ENCODE measurements at regions not wholly inside any gene's neighbourhood (a gene's known extent, or its start where the extent isn't known, plus 50 kb on each side); places are given as distances from the start of the nearest gene placed in this dataset.

DNA sequence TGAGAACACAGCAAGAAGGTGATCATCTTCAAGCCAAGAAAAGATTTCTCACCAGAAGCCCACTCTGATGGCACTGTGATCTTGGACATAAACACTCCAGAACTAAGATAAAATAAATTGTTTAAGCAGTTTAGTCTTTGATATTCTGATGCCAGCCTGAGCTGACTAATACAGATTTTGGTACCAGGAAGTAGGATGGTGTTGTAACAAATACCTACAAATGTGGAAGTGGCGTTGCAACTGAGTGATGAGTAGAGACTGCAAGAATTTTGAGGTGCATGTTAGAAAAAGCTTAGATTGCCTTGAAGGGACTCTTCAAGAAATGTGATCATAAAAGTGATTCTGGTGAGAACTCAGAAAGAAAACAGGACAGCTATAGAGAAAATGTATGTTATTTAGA is 592.4 kb upstream of the DAB2 start:
- no peak for DNase-seq
- Mint-ChIP-seq H3K36me3 (no peaks in the 10 kb centered on the region), H3K4me3 (no peak overlapping the region), H3K9me3 (no peaks in the 10 kb centered on the region), H3K4me1 (no peaks in the 10 kb centered on the region), H3K27ac (no peak overlapping the region), H3K27me3 (peaks cover 18% of the 10 kb centered on the region)

DNA sequence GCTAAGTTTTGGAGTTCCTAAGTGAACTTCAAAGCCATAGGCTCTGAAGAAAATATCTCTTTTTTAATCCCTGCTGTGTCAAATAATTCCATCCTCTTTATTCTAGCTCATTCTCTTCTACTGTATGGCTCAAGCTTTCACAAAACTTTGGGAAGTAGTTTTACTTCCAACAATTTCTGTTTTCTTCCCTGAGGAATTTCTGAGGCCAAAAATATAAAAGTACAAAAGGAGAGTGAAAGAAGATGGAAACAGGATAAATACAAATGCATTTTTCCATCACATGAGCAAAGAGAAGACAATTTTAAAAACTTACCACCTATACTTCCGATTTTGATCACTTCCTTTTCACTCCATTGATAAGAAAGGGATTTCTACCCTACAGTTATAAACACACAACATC is 585.7 kb upstream of the DAB2 start:
- Mint-ChIP-seq H3K4me3 (no peak overlapping the region), H3K27me3 (peaks cover 30% of the 10 kb centered on the region), H3K9me3 (peaks cover 10% of the 10 kb centered on the region), H3K4me1 (no peaks in the 10 kb centered on the region), H3K36me3 (no peaks in the 10 kb centered on the region), H3K27ac (no peak overlapping the region)
- DNase-seq, result no peak

DNA sequence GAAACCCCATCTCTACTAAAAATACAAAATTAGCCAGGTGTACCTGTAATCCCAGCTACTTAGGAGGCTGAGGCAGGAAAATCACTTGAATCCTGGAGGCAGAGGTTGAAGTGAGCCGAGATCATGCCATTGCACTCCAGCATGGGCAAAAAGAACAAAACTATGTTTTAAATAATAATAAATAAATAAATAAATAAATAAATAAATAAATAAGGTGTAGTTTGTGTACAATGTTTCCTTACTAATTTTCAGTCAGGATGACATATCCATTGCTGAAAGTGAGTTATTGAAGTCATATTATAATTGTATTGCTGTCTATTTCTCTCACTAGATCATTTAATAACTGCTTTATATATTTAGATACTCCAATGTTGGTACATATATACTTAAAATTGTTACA is 581.5 kb upstream of the DAB2 start:
- Mint-ChIP-seq H3K4me3 (no peak overlapping the region), H3K27ac (no peak overlapping the region)

DNA sequence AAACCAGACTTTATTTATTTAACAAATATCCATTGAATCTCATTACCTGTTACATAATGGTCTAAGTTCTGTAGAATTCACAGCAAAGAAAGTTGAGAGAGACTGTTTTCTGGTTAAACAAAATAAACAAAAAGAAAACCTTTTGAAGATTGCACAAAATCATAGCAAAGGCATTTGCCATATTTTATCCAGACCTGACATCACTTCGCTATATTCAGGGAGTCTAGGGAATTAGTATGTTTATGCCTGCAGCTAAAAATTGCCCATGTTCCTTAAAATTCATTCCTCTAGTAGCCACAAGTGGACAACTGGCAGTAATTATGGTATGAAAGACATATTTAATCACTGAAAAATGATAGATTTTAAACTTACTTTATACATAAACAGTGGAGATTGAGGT is 577.0 kb upstream of the DAB2 start:
- Mint-ChIP-seq H3K4me3 (no peak overlapping the region), H3K36me3 (no peaks in the 10 kb centered on the region), H3K4me1 (no peaks in the 10 kb centered on the region), H3K9me3 (peaks cover 4% of the 10 kb centered on the region), H3K27ac (no peak overlapping the region), H3K27me3 (peaks cover 16% of the 10 kb centered on the region)
- DNase-seq, result no peak

More for the DNA sequence above, 581.5 kb upstream of the DAB2 start:
- DNase-seq, result no peak
- Mint-ChIP-seq H3K9me3 (peaks cover 14% of the 10 kb centered on the region), H3K36me3 (no peaks in the 10 kb centered on the region), H3K4me1 (no peaks in the 10 kb centered on the region), H3K27me3 (peaks cover 28% of the 10 kb centered on the region)

DNA sequence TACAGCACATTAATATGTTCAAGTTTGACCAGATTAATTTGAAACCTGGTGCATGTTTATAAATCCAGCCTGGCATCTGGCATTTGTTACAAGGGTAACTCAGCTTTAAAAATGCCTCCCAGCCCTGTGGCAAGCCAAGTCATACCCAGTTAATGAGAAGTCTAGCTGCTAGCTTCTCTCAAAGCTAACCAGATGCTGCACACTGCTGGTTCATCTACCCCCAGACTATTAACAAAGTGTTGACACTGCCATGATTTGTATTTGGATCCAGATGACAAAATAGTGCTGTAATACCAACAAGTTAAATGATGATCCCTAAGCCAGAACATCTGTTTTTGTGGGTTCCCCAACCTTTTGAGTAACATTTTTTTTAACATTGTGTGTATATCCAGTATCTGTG is 573.7 kb upstream of the DAB2 start:
- H3K4me1 Mint-ChIP-seq, result no peaks in the 10 kb centered on the region
- no peaks in the 10 kb centered on the region for H3K9me3 Mint-ChIP-seq
- no peak for DNase-seq
- H3K27me3 Mint-ChIP-seq, result peaks cover 14% of the 10 kb centered on the region
- H3K36me3 Mint-ChIP-seq, result no peaks in the 10 kb centered on the region
- H3K4me3 Mint-ChIP-seq, result no peak overlapping the region
- H3K27ac Mint-ChIP-seq, result no peak overlapping the region

DNA sequence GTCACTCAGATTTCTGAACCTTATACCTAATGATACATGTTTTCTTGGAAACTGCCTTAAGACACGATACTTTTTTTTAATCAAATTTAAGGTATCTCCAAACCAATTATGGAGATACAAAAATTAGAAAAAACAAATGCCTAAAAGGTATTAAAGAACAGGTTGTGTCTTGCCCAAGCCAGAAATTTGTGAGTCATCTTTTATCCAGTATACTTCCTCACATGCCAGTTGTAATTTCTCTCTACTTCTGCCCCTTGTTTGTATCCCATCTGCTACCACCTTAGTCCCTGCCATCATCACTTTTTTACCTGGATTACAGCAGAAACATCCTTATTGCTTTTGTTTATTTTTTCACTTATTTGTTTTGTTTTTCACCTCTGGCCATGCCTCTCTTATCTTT is 571.2 kb upstream of the DAB2 start:
- Mint-ChIP-seq H3K9me3 (no peaks in the 10 kb centered on the region), H3K36me3 (no peaks in the 10 kb centered on the region), H3K4me1 (peaks cover 2% of the 10 kb centered on the region), H3K27me3 (peaks cover 17% of the 10 kb centered on the region), H3K4me3 (no peak overlapping the region), H3K27ac (no peak overlapping the region)
- DNase-seq, result no peak

DNA sequence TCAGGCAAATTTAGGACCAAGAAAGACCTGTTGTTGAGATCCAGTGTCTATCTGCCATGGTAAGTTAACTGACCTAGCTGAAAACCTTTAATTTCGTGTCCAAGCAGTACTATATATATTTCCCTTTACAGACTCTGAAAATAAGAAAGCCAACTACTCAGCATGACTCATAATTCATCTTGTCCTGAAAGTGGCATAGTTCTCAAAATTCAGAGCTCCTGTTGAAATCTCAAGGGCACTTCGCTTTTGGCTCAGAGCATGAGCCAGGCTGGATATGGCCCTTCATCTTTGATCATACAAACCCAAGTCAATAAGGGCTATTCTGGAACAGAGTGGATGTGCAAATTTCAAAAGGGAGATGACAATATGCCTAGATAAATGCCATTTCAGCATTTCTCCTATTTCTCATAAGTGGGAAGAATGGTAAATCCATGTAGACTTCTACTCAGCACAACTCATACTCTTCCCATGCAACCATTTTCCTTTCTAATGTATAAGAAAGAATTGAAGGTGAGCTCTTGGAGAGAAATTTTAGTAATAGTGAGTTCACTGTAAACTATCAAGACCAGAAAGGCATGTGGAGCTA is 567.9 kb upstream of the DAB2 start:
- Mint-ChIP-seq H3K4me1 (peaks cover 2% of the 10 kb centered on the region), H3K27me3 (peaks cover 17% of the 10 kb centered on the region), H3K27ac (no peak overlapping the region), H3K36me3 (no peaks in the 10 kb centered on the region), H3K9me3 (no peaks in the 10 kb centered on the region), H3K4me3 (no peak overlapping the region)
- no peak for DNase-seq

DNA sequence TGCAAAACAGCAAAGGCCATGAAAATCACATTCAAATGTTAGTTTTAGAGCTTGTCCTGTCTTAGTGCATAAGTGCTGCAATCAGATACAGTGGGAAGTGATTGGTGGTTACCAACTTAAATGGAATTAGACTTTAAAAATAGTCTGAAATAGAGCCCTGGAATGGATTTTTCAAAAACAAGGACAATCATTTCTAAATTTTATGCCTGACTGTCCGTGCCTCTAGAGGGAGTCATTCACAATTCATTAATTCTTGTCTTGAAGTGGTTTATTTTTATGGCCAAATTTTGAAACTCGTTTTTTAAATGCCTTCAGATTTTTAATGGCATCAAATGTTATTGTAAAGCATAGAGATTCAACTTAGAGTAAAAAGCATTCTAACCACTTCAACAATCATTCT is 561.8 kb upstream of the DAB2 start:
- H3K27me3 Mint-ChIP-seq, result peaks cover 11% of the 10 kb centered on the region
- H3K27ac Mint-ChIP-seq, result no peak overlapping the region
- DNase-seq, result no peak
- no peak overlapping the region for H3K4me3 Mint-ChIP-seq
- no peaks in the 10 kb centered on the region for H3K36me3 Mint-ChIP-seq
- no peaks in the 10 kb centered on the region for H3K9me3 Mint-ChIP-seq
- no peaks in the 10 kb centered on the region for H3K4me1 Mint-ChIP-seq

DNA sequence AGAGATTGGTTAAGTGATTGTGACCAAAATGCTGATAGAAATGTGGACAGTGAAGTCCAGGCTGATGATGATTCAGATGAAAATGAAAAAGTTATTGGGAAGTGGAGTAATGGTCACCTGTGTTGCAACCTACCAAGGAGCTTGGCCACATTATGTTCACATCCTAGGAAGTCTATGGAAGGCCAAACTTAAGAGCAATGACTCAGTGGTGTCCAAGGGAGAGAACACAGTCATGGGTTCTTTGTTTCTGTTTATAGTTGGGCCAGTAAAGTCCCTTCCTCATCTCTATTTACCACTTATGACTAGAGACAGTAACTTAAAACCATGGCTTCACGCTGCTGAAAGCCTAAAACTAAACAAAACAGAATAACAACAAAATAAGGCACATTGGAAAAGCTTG is 555.3 kb upstream of the DAB2 start:
- Mint-ChIP-seq H3K9me3 (no peaks in the 10 kb centered on the region), H3K27me3 (no peaks in the 10 kb centered on the region), H3K4me3 (no peak overlapping the region), H3K4me1 (no peaks in the 10 kb centered on the region), H3K36me3 (no peaks in the 10 kb centered on the region), H3K27ac (no peak overlapping the region)
- no peak for DNase-seq

DNA sequence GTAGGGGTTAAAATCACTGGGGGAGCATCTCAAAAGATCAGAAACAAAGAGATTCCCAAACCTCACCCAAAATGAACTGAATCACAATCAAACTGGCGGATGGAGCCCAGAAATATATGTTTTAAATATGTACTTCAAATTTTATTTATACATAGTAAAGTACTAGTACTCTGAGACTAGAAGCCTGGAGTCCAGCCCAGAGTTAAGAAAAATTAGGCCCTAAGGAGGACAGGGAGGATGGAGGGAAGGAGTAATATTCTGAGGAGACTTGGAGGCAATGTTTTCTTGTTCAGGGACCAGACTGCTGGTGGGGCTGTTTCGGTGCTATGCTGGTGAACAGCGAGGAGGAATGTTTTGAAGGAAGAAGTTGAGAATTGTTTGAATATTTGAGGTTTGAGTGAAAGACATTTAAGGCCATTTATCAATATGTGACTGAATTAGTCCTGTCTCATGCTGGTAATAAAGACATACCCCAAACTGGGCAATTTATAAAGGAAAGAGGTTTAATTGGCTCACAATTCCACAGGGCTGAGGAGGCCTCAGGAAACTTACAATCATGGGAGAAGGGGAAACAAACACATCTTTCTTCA is 552.4 kb upstream of the DAB2 start:
- H3K4me1 Mint-ChIP-seq, result no peaks in the 10 kb centered on the region
- H3K36me3 Mint-ChIP-seq, result no peaks in the 10 kb centered on the region
- no peaks in the 10 kb centered on the region for H3K27me3 Mint-ChIP-seq
- H3K9me3 Mint-ChIP-seq, result no peaks in the 10 kb centered on the region
- no peak for DNase-seq
- no peak overlapping the region for H3K27ac Mint-ChIP-seq
- H3K4me3 Mint-ChIP-seq, result no peak overlapping the region

DNA sequence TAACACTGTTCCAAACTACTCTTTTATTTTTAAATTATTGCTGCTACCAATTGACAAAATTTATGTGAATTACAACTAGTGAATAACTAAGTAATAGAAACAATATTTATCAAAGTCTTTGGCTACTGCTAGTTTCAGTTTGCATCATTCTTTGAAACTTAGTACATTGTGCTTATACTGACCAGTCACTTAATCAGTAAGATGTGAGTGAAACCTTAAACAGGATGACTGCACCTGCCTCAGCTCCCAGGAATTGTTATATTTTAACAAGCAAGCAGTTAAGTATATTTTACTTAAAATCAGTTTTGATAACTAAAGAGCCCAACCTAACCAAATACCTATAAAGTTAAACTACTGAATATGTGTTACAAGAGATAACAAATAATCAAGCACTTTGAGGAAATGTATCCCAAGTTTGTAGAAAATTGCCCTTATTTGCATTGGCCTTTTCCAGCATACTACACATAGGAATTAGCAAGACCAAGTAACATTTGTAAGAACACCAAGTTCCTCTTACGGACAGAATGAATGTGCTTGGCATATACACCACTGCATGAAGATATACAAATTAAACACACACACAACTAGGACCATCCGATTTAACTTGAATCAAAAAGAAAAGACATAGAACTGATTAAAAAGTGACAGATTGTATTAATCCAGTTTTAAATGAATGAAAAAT is 545.5 kb upstream of the DAB2 start:
- H3K36me3 Mint-ChIP-seq, result no peaks in the 10 kb centered on the region

DNA sequence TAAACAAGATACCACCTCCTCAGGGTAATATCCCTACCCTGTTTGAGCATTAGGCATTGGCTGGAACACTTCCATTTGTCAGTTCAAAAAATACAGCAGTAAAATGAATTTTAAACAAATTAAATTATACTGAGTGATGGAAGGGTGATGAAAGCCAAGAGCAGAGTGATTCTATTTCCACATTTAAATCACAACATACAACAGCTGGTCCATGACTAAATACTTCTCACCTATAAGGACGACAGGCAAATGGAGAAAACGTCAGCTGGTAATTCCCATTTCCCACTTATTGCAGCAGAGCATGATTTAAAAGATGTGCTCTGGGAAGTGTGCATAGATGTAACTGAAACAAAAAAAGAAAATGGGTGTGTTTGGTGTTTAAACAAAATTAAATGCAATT is 543.6 kb upstream of the DAB2 start:
- no peaks in the 10 kb centered on the region for H3K36me3 Mint-ChIP-seq

More for the DNA sequence above, 545.5 kb upstream of the DAB2 start:
- DNase-seq, result no peak
- no peak overlapping the region for H3K27ac Mint-ChIP-seq
- H3K9me3 Mint-ChIP-seq, result no peaks in the 10 kb centered on the region
- no peak overlapping the region for H3K4me3 Mint-ChIP-seq
- no peaks in the 10 kb centered on the region for H3K4me1 Mint-ChIP-seq
- H3K27me3 Mint-ChIP-seq, result peaks cover 5% of the 10 kb centered on the region

DNA sequence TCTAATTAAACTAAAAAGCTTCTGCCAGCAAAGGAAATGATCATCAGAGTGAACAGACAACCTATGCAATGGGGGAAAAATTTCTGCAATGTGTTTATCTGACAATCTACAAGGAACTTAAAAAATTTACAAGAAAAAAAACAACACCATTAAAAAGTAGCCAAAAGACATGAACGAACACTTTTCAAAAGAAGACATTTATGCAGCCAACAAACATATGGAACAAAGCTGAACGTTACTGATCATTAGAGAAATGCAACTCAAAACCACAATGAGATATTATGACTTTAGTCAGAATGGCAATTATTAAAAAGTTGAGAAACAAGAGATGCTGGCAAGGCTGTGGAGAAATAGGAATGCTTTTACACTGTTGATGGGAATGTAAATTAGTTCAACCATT is 530.4 kb upstream of the DAB2 start:
- Mint-ChIP-seq H3K4me3 (no peak overlapping the region), H3K27ac (no peak overlapping the region), H3K9me3 (peaks cover 4% of the 10 kb centered on the region), H3K4me1 (no peaks in the 10 kb centered on the region), H3K27me3 (no peaks in the 10 kb centered on the region), H3K36me3 (no peaks in the 10 kb centered on the region)
- DNase-seq, result no peak

More for the DNA sequence above, 543.6 kb upstream of the DAB2 start:
- Mint-ChIP-seq H3K4me1 (no peaks in the 10 kb centered on the region), H3K27ac (no peak overlapping the region), H3K27me3 (peaks cover 8% of the 10 kb centered on the region), H3K4me3 (no peak overlapping the region), H3K9me3 (no peaks in the 10 kb centered on the region)
- no peak for DNase-seq

DNA sequence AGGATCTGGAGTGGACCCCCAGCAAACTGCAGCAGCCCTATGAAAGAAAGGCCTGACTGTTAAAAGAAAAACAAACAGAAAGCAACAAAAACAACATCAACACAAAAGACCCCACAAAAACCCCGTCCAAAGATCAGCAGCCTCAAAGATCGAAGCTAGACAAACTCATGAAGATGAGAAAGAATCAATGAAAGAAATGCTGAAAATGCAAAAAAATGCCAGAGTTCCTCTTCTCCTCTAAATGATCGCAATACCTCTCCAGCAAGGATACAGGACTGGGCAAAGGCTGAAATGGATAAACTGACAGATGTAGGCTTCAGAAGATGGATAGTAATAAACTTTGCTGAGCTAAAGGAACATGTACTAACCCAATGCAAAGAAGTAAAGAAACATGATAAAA is 526.3 kb upstream of the DAB2 start:
- Mint-ChIP-seq H3K9me3 (peaks cover 4% of the 10 kb centered on the region), H3K36me3 (no peaks in the 10 kb centered on the region), H3K27me3 (no peaks in the 10 kb centered on the region), H3K27ac (no peak overlapping the region), H3K4me3 (no peak overlapping the region), H3K4me1 (peaks cover 3% of the 10 kb centered on the region)
- no peak for DNase-seq

DNA sequence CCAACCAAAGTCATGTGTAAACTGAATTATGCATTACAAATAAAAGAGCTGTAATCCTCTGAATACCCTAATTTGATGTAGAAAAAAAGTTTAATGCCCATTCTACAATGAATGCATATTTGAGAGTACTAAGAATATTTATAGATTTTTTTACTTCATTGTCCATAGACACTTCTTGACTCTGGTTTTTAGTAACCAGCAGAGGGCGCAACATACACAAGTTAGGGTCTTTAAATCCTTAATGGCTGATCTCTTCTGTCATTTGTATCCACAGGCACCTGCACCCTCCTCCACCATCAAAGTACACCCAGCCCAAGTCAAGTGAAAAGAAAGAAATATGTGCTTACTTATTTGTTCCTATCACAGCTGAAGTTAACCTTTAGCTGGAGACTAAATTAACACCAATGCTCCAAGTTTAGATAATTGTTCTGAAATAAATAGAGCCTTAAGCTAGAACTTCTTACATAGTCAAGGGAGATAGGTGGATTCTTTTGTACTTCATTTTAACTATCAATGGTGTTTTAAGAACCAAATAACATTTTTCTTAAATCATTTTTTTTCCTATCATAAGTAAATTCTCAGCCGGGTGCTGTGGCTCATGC is 524.2 kb upstream of the DAB2 start:
- peaks cover 3% of the 10 kb centered on the region for H3K4me1 Mint-ChIP-seq
- H3K9me3 Mint-ChIP-seq, result peaks cover 4% of the 10 kb centered on the region
- H3K36me3 Mint-ChIP-seq, result no peaks in the 10 kb centered on the region
- no peaks in the 10 kb centered on the region for H3K27me3 Mint-ChIP-seq
- DNase-seq, result peak; percentile 24
- no peak overlapping the region for H3K4me3 Mint-ChIP-seq
- no peak overlapping the region for H3K27ac Mint-ChIP-seq

DNA sequence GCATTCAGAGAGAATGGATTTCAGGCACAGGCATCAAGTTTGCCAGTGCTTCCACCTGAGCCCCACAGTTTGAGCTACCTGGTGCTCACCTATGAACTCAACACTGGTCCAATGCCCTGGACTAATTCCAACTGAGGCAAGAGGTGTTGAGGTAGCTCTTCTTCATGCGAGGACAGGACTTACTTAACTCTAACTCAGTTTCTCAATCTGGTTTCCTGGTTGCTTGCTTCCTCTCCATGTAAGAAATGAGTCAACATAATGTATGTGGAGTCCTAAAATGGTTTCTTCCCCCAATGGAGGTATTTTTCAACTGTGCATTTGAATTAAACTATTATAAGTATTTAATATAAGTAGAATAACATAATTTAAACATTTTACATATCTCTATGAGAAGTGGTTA is 523.6 kb upstream of the DAB2 start:
- H3K36me3 Mint-ChIP-seq, result no peaks in the 10 kb centered on the region
- H3K9me3 Mint-ChIP-seq, result peaks cover 4% of the 10 kb centered on the region
- peaks cover 3% of the 10 kb centered on the region for H3K4me1 Mint-ChIP-seq
- H3K4me3 Mint-ChIP-seq, result no peak overlapping the region
- H3K27ac Mint-ChIP-seq, result no peak overlapping the region
- H3K27me3 Mint-ChIP-seq, result no peaks in the 10 kb centered on the region
- DNase-seq, result no peak
